OCI-M1 (cell line): ENCODE measurements at regions not wholly inside any gene's neighbourhood (a gene's known extent, or its start where the extent isn't known, plus 50 kb on each side); places are given as distances from the start of the nearest gene placed in this dataset.
"Not testable (repeated sequence)": the region's sequence is repeated elsewhere in the genome, so short reads cannot be mapped to it uniquely, and the experiment has no call there.

Source experiments
- DNase-seq: peaks from one replicate; lab custom pipeline; 2025; lab: John Stamatoyannopoulos, UW

GRCh38 chr18:56488739-56489138, 149.7 kb downstream of the TXNL1 start:
- peak; percentile 59 for DNase-seq

GRCh38 chr18:56487801-56488200, 150.6 kb downstream of the TXNL1 start:
- peak; percentile 13 for DNase-seq

GRCh38 chr18:56483386-56483785, 155.0 kb downstream of the TXNL1 start:
- no peak for DNase-seq

- not testable (repeated sequence) for DNase-seq
Observed at GRCh38 chr18:56482813-56483212, 155.6 kb downstream of the TXNL1 start.

- DNase-seq = peak; percentile 9
Observed at GRCh38 chr18:56481751-56482150, 156.6 kb downstream of the TXNL1 start.

GRCh38 chr18:56479841-56480240, 158.6 kb downstream of the TXNL1 start:
- no peak for DNase-seq

- DNase-seq = no peak
Observed at GRCh38 chr18:56475250-56475649, 163.1 kb downstream of the TXNL1 start.

GRCh38 chr18:56473400-56474024, 164.9 kb downstream of the TXNL1 start:
- no peak for DNase-seq

- DNase-seq = no peak
Observed at GRCh38 chr18:56470406-56471351, 167.7 kb downstream of the TXNL1 start.

GRCh38 chr18:56469582-56469981, 168.8 kb downstream of the TXNL1 start:
- no peak for DNase-seq

- DNase-seq = peak; percentile 58
Observed at GRCh38 chr18:56468396-56468795, 170.0 kb downstream of the TXNL1 start.

GRCh38 chr18:56462276-56462675, 176.1 kb downstream of the TXNL1 start:
- no peak for DNase-seq

GRCh38 chr18:56461151-56461550, 177.2 kb downstream of the TXNL1 start:
- DNase-seq = no peak

- peak; percentile 37 for DNase-seq
Observed at GRCh38 chr18:56460581-56460980, 177.8 kb downstream of the TXNL1 start.

- no peak for DNase-seq
Observed at GRCh38 chr18:56458770-56459712, 179.4 kb downstream of the TXNL1 start.

GRCh38 chr18:56455874-56456273, 182.5 kb downstream of the TXNL1 start:
- DNase-seq = no peak

GRCh38 chr18:56455141-56455540, 183.3 kb downstream of the TXNL1 start:
- DNase-seq = no peak

- DNase-seq = no peak
Observed at GRCh38 chr18:56453631-56454030, 184.8 kb downstream of the TXNL1 start.

- DNase-seq = no peak
Observed at GRCh38 chr18:56451188-56451587, 187.2 kb downstream of the TXNL1 start.

- no peak for DNase-seq
Observed at GRCh38 chr18:56448751-56449150, 189.6 kb downstream of the TXNL1 start.

- no peak for DNase-seq
Observed at GRCh38 chr18:56445422-56445821, 193.0 kb downstream of the TXNL1 start.

GRCh38 chr18:56444201-56444600, 194.2 kb downstream of the TXNL1 start:
- no peak for DNase-seq
